GM21381 (cell line): ENCODE measurements at regions not wholly inside any gene's neighbourhood (a gene's known extent, or its start where the extent isn't known, plus 50 kb on each side); places are given as distances from the start of the nearest gene placed in this dataset.
"Not testable (repeated sequence)": the region's sequence is repeated elsewhere in the genome, so short reads cannot be mapped to it uniquely, and the experiment has no call there.

Source experiments
- ATAC-seq: cut with Tn5 transposase; IDR thresholded peaks from one replicate; pipeline ENCODE4 v1.9.1; 2021; ENCODE audit warnings: mild to moderate bottlenecking, moderate library complexity; ENCODE audit not compliant: unreplicated experiment

- no peak for ATAC-seq
Observed at GRCh38 chrX:101823236-101823635, 108.6 kb downstream of the ZMAT1 start.

DNA sequence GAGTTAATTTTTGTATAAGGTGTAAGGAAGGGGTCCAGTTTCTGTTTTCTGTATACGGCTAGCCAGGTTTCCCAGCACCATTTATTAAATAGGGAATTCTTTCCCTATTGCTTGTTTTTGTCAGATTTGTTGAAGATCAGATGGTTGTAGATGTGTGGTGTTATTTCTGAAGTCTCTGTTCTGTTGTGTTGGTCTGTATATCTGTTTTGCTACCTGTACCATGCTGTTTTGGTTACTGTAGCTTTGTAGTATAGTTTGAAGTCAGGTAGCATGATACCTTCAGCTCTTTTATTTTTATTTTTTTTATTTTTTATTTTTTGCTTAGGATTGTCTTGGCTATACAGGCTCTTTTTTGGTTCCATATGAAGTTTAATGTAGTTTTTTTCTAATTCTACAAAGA is 114.1 kb downstream of the ZMAT1 start:
- ATAC-seq, result not testable (repeated sequence)

- ATAC-seq, result no peak
Observed at GRCh38 chrX:101813200-101813599, 118.6 kb downstream of the ZMAT1 start.

DNA sequence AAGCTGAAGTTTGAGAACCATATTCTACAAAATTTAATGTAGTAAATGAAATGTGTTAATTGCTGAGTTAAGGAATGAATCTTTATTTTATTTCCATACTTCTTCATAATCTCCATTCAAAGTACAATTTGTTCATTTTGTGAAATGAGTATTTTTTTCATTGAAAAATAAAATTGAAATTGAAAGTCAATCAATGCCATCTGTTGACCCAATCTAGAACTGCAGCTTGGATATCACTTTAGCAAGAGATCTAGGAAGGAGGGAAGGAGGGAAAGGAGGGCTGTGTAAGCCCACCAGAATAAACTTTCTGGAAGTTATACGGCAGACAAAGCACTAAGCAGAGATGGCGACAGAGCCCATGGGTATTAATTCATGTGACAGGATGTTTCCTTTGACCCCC is 128.4 kb downstream of the ZMAT1 start:
- ATAC-seq, result no peak

- ATAC-seq, result peak; percentile 100
Observed at GRCh38 chrX:101799387-101799786, 132.4 kb downstream of the ZMAT1 start.

- no peak for ATAC-seq
Observed at GRCh38 chrX:101787934-101788333, 128.3 kb upstream of the ARMCX2 start.

DNA sequence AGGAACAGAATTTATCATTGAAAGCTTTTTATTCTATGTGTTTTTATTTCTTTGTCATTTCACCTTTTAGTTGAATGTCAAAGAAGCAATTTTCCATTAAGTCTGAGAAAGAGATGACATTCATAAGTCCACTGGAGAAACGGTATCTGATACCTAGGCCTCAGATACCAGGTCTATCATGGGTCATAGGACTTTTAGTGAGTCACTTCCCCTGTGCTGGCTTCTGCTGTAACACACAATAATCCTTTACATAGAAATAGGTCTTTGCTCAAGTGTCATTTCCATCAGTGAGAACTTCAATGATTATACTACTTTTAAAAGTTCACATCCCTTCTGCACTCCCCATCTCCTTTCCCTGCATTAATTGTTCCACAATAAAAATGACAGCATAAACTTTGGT is 125.5 kb upstream of the ARMCX2 start:
- no peak for ATAC-seq

DNA sequence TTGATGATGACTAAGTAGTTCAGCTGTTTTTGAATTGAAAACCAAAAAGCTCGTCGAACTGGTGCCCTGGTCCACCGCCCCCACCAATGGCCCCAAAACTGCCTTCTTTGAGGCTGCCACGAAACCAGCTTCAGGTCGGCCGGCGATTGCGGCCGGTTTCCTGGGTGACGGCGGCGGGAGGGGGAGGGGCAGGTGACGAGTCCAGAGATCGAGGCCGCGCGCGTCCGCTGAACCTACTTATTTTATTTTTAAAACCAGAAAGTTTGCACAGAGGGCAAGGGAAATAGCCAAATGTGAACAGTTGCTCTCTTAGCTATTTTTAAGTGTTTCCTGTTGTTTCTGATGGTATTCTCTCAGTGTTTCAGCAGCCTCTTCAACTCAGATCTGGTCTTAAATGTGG is 120.8 kb upstream of the ARMCX2 start:
- ATAC-seq, result not testable (repeated sequence)

GRCh38 chrX:101774340-101774739 is 114.7 kb upstream of the ARMCX2 start:
- ATAC-seq, result peak; percentile 100

- no peak for ATAC-seq
Observed at GRCh38 chrX:101764538-101764937, 104.9 kb upstream of the ARMCX2 start.

DNA sequence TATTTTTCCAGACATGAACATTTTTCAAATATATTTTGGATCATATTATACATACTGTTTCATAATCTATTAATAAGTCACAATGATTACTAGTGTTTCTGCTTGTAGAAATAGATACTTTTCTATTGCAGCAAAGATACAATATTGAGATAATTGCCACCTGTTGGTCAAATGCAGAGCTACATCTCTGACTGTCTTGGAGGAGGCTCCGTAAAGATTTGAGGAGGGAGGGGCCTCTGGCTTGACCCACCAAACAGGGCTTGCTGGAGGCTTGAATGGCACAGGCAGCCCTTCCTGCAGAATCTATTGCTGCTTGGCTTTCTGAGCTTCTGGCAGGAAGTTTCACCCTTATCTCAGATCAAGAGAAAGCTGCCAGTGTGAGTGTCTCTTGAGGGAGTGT is 99.3 kb upstream of the ARMCX2 start:
- peak; percentile 69 for ATAC-seq

DNA sequence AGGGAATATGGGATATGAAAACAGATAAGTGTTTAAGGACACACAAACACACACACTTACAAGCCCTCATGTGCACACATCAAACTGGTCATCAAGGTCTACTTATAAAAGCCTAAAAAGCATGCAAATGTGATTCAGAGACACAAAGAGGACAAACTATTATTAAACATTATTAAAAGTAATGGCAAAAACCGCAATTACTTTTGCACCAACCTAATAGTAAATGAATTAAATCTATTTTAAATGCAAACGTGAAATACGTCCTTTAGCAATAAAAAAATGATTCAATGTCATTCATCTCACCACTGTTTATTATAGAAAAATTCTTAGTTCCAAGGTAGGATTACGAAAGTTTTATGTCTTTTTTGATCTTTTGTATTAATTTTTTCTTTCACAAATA is 91.1 kb upstream of the ARMCX2 start:
- no peak for ATAC-seq

DNA sequence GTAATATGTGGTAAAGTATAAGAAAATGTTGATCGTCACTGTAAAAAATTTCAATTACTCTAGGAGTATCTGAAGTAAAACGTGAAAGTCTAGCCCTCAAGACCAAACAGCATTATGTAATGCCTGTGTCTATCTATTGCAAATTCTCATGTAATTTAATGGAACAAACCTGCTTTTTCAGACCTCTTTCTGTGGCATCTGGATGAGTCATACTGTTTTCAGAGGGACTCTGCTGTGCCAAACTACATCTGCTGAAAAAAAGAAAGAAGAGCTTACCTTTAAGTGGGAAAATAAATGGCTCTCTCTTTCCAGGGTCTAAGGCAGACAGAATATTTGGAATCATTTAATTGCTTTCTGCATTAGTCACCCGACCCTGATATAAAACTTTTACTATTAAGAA is 89.8 kb upstream of the ARMCX2 start:
- no peak for ATAC-seq

GRCh38 chrX:101745046-101745445 is 85.4 kb upstream of the ARMCX2 start:
- ATAC-seq, result no peak

- no peak for ATAC-seq
Observed at GRCh38 chrX:101744085-101744484, 84.4 kb upstream of the ARMCX2 start.

DNA sequence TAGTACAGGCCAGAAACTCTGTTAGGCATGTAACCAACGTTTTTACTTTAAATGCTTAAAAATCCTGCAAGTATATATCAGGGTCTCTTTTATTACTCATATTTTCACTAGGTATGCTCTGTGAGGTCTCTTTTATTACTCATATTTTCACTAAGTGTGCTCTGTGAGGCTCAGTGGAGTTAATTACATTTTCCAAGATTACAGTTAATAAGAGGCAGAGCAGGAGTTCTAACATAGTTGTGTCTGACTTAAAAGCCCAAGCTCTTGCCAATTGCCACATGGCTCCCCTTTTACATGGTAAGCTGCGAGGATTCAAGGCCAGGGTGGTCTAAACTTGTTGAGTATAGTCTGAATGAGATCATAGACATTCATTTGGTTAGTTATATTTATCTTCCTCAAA is 81.0 kb upstream of the ARMCX2 start:
- no peak for ATAC-seq

DNA sequence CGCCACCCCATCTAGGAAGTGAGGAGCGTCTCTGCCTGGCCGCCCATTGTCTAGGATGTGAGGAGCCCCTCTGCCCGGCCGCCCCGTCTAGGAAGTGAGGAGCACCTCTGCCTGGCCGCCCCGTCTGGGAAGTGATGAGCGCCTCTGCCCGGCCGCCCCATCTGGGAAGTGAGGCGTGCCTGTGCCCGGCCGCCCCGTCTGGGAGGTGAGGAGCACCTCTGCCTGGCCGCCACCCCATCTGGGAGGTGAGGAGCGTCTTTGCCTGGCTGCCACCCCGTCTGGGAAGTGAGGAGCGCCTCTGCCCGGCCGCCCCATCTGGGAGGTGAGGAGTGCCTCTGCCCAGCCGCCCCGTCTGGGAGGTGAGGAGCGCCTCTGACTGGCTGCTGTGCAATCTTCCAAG is 79.2 kb upstream of the ARMCX2 start:
- not testable (repeated sequence) for ATAC-seq

GRCh38 chrX:101738411-101738810 is 78.8 kb upstream of the ARMCX2 start:
- not testable (repeated sequence) for ATAC-seq

- no peak for ATAC-seq
Observed at GRCh38 chrX:101736651-101737050, 77.0 kb upstream of the ARMCX2 start.

DNA sequence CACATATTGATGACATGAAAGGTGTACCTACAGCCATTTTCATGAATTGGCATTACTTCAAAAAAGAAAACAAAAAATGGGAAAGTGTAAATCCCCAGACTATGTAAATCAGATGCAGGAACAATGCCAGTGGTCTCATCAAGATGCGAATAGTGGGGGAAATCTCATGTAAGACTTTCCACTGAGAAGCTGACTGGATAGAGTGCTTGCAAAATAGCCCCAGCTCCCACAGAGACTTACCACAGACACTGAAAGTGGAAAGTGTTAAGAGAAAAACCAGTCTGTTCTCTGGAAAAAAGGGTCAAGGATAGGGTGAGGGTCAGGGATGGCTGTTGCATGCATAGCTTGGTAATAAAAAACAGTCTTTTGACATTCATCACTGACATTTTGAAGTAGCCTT is 73.2 kb upstream of the ARMCX2 start:
- no peak for ATAC-seq

DNA sequence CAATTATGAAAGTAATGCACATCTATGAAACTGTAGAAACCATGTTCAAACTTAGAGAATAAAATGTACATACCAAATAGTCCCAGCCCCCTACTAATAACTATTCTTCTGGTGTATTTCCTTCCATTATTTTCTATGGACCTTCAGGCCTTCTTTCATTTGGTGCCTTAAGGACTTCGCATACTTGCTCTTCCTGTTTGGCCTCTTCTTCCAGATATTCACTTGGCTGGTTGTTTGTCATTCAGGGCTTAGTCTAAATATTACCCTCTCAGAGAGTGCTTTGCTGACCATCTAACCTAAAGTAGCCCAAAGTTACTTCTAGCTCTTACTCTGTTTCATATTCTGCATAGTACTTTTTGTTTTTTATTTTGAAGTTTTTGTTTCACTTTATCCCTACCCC is 70.3 kb upstream of the ARMCX2 start:
- ATAC-seq, result no peak
